OCI-LY7 (cell line): ENCODE measurements at regions not wholly inside any gene's neighbourhood (a gene's known extent, or its start where the extent isn't known, plus 50 kb on each side); places are given as distances from the start of the nearest gene placed in this dataset.

Source experiments
- CTCF ChIP-seq: fragments of 200-600 bp; sonication (generic); conservative IDR thresholded peaks from 2 replicates; pipeline ENCODE4 v1.5.1; 2014; ENCODE audit warnings: mild to moderate bottlenecking, antibody characterized with exemption, low read length, moderate library complexity, mixed read lengths
- EZH2phosphoT487 ChIP-seq: fragments of 200-600 bp; sonication (generic); IDR thresholded peaks from 2 replicates; pipeline ENCODE4 v1.6.1; 2018; ENCODE audit warnings: low read depth, borderline replicate concordance, mild to moderate bottlenecking, mixed run types, antibody characterized with exemption, low read length, moderate library complexity, mixed read lengths

- TF ChIP-seq CTCF (no peak), EZH2phosphoT487 (no peak)
Observed at GRCh38 chr22:48440673-48441552, 1386.8 kb downstream of the BRD1 start.
